ENCODE measurements at regions not wholly inside any gene's neighbourhood (a gene's known extent, or its start where the extent isn't known, plus 50 kb on each side); places are given as distances from the start of the nearest gene placed in this dataset.

DNA sequence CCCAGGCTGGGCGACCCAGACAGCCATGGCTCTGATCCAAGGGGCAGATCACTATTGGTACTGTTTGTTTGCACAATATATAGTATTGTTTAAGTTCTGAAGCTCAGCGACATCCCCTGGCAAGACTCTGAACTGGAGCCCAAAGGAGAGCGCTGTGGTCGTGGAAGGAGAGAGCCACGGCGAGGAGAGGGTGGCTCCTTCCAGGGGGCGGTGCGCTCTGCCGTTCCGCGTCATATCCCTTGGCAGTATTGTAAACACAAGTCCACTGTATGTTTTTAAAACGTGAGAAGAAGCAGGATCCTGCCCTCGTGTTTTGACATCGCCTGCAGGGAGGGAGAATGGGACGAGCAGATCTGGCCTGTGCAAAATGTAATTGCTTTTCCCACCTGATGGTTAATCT lies 185.5 kb downstream of the RAB28 start:
- TF ChIP-seq, protein P1, sequence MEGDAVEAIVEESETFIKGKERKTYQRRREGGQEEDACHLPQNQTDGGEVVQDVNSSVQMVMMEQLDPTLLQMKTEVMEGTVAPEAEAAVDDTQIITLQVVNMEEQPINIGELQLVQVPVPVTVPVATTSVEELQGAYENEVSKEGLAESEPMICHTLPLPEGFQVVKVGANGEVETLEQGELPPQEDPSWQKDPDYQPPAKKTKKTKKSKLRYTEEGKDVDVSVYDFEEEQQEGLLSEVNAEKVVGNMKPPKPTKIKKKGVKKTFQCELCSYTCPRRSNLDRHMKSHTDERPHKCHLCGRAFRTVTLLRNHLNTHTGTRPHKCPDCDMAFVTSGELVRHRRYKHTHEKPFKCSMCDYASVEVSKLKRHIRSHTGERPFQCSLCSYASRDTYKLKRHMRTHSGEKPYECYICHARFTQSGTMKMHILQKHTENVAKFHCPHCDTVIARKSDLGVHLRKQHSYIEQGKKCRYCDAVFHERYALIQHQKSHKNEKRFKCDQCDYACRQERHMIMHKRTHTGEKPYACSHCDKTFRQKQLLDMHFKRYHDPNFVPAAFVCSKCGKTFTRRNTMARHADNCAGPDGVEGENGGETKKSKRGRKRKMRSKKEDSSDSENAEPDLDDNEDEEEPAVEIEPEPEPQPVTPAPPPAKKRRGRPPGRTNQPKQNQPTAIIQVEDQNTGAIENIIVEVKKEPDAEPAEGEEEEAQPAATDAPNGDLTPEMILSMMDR (IDR thresholded peaks at IDR 0.05), result no peak
- TF ChIP-seq ZFX (IDR thresholded peaks at IDR 0.05; ENCODE audit: borderline replicate concordance), result no peak
- no peak overlapping the region for H3K27ac ChIP-seq

DNA sequence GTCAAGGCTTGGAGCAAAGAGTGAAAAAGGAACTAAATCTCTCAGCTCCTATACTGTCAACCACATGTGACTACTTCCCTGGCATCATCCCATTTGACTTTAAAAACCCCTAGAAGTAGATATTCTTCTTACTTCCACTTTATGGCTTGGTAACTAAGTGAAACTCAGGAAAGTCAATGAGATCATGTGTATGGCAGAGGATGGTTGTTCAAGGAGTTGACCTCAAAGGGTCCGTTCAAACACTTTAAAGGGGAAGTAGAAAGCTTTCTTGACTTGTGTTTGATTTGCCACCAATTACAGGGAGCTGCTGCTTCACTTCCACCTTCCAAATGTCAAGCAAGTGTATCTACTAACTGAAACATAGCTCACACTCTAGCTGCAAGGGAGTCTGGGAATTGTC lies 187.2 kb downstream of the RAB28 start:
- TF ChIP-seq, protein P1 (IDR thresholded peaks at IDR 0.05), result no peak
- no peak for TF ChIP-seq ZFX (IDR thresholded peaks at IDR 0.05; ENCODE audit: borderline replicate concordance)
- H3K27ac ChIP-seq, result no peak overlapping the region

DNA sequence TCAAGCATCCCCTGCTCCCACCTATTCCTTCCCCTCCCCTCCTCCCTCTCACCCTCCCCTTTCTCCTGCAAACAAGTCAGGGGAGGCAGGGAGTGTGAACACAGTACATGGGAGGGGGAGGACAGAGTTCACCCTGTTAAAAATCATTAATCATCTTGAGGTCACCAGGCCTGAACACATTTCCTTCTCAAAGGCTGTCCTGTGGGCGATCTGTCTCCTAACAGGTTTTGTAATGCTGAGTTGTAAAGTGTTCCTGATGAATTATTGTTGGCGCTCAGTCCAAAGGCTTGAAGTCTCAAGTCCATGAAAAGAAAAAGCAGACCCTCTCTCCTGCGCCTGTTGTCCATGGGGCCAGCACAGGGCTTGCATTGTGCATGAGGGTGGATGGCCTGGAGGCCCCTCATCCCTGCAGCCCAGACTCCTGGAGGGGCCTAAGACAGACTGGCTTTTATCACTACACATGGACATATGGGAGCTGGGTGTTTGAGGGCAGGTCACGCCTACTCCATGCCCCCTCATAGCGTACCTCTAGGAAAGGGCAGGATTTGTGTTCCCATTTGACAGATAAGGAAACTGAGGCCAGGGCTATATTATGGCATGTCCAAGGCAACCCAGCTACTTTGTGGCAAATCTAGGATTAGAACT lies 189.1 kb downstream of the RAB28 start:
- no peak overlapping the region for H3K27ac ChIP-seq
- TF ChIP-seq, protein P1 (IDR thresholded peaks at IDR 0.05), result no peak

DNA sequence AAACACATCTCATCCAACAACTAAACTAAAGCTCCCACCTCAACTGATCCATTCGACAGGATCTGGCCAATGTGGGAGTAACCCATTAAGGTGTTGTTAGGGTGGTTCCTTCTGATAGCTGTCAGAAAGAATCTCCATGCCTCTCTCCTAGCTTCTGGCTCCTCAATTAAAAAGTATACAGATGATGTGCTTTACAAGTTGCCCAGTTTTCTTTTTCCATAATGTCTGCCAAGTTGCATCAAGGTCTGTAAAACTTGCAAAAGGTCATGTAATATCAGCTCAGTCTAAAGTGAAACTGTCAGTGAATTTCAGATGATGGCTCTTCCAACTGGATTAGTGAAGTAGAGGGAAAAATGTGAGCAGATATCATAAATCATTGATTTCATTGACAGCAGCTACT lies 191.8 kb downstream of the RAB28 start:
- H3K27ac ChIP-seq, result no peak overlapping the region
- TF ChIP-seq, protein P1 (IDR thresholded peaks at IDR 0.05), result no peak
- TF ChIP-seq ZFX (IDR thresholded peaks at IDR 0.05; ENCODE audit: borderline replicate concordance), result no peak

DNA sequence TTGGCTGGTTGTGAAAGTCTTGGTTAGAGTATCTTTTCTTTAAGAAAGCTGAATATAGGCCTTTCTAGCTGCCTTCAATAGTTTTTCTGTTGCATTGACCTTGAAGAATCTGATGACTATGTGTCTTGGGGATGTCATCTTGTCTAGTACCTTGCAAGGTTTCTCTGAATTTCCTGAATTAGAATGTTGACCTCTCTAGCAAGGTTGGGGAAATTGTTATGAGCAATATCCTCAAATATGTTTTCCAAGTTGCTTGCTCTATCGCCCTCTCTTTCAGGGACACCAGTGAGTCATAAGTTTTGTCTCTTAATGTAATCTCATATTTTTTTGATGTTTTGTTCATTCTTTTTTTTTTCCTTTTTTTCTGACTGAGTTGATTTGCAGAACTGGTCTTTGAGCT lies 194.7 kb downstream of the RAB28 start:
- TF ChIP-seq, protein P1 (IDR thresholded peaks at IDR 0.05), result no peak
- TF ChIP-seq ZFX (IDR thresholded peaks at IDR 0.05; ENCODE audit: borderline replicate concordance), result no peak
- no peak overlapping the region for H3K27ac ChIP-seq

DNA sequence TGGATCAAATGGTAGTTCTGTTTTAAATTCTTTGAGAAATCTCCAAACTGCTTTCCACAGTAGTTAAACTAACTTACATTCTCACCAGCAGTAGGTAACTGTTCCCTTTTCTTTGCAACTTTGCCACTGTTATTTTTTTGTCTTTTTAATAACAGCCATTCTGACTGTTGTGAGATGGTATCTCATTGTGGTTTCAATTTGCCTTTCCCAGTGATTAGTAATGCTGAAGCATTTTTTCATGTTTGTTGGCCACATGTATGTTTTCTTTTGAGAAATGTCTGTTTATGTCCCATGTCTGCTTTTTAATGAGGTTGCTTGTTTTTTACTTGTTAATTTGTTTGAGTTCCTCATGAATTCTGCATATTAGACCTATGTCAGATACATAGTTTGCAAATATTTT lies 198.8 kb downstream of the RAB28 start:
- no peak overlapping the region for H3K27ac ChIP-seq
- TF ChIP-seq ZFX (IDR thresholded peaks at IDR 0.05; ENCODE audit: borderline replicate concordance), result no peak
- TF ChIP-seq, protein P1 (IDR thresholded peaks at IDR 0.05), result no peak

DNA sequence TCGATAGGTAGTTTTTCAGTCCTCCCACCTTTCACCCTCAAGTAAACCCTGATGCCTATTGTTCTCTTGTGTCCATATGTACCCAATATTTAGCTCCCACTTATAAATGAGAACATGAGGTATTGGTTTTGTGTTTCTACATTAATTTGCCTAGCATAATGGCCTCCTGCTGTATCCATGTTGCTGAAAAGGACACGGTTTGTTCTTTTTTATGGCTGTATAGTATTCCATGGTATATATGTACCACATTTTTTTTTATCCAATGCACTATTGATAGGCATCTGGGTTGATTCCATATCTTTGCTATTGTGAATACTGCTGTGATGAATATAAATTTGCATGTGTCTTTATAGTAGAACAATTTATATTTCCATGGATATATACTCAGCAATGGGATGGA lies 199.2 kb downstream of the RAB28 start:
- H3K27ac ChIP-seq, result no peak overlapping the region
- TF ChIP-seq, protein P1 (IDR thresholded peaks at IDR 0.05), result no peak
- no peak for TF ChIP-seq ZFX (IDR thresholded peaks at IDR 0.05; ENCODE audit: borderline replicate concordance)
